Glutamatergic neuron (in vitro differentiated cells): ENCODE measurements at regions not wholly inside any gene's neighbourhood (a gene's known extent, or its start where the extent isn't known, plus 50 kb on each side); places are given as distances from the start of the nearest gene placed in this dataset.

Experiments
- DNase-seq: peaks from one replicate; pipeline ENCODE4 v3.0.0; 2022
- H3K27ac Mint-ChIP-seq: one replicate; pipeline ENCODE4 v1.8.0; 2020; ENCODE audit warnings: mild to moderate bottlenecking, mixed read lengths, inconsistent platforms; ENCODE audit not compliant: unreplicated experiment
- H3K27me3 Mint-ChIP-seq: one replicate; pipeline ENCODE4 v1.8.0; 2020; ENCODE audit warnings: mild to moderate bottlenecking, moderate library complexity, mixed read lengths, inconsistent platforms; ENCODE audit not compliant: unreplicated experiment
- H3K36me3 Mint-ChIP-seq: one replicate; pipeline ENCODE4 v1.8.0; 2020; ENCODE audit warnings: mild to moderate bottlenecking, mixed read lengths, inconsistent platforms; ENCODE audit not compliant: unreplicated experiment
- H3K4me1 Mint-ChIP-seq: one replicate; pipeline ENCODE4 v1.8.0; 2020; ENCODE audit warnings: mild to moderate bottlenecking, low read depth, mixed read lengths, inconsistent platforms; ENCODE audit not compliant: unreplicated experiment
- H3K4me3 Mint-ChIP-seq: one replicate; pipeline ENCODE4 v1.8.0; 2020; ENCODE audit warnings: mild to moderate bottlenecking, mixed read lengths, inconsistent platforms; ENCODE audit not compliant: unreplicated experiment
- H3K9me3 Mint-ChIP-seq: one replicate; pipeline ENCODE4 v1.8.0; 2020; ENCODE audit warnings: mild to moderate bottlenecking, moderate library complexity, mixed read lengths, inconsistent platforms; ENCODE audit not compliant: unreplicated experiment
- TF ChIP-seq, protein P1 (sequence below): fragments of 200-600 bp; sonication (generic); IDR thresholded peaks from one replicate; pipeline ENCODE4 v1.5.0; 2021; ENCODE audit not compliant: partially characterized antibody, unreplicated experiment

DNA sequence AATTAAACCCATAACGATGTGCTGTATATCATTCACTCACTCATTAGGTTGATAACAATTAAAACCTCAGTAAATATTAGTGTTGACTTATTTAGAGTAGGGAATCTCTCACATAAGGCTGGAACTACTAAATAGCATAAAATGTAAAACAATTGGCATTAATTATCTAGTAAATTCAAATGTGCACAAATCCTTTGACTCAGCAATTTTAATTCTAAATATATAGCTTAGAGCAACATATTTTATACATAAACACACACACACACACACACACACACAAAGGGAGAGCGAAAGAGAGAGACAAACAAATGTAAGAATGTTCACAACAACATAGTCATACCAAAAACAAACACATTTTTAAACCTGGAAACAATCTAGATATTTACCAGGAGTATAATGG is 443.1 kb upstream of the KCNH7 start:
- Mint-ChIP-seq H3K9me3 (no peaks in the 10 kb centered on the region), H3K27me3 (no peaks in the 10 kb centered on the region), H3K4me3 (no peak overlapping the region), H3K4me1 (no peaks in the 10 kb centered on the region), H3K27ac (no peak overlapping the region), H3K36me3 (peaks cover 4% of the 10 kb centered on the region)
- TF ChIP-seq, protein P1, sequence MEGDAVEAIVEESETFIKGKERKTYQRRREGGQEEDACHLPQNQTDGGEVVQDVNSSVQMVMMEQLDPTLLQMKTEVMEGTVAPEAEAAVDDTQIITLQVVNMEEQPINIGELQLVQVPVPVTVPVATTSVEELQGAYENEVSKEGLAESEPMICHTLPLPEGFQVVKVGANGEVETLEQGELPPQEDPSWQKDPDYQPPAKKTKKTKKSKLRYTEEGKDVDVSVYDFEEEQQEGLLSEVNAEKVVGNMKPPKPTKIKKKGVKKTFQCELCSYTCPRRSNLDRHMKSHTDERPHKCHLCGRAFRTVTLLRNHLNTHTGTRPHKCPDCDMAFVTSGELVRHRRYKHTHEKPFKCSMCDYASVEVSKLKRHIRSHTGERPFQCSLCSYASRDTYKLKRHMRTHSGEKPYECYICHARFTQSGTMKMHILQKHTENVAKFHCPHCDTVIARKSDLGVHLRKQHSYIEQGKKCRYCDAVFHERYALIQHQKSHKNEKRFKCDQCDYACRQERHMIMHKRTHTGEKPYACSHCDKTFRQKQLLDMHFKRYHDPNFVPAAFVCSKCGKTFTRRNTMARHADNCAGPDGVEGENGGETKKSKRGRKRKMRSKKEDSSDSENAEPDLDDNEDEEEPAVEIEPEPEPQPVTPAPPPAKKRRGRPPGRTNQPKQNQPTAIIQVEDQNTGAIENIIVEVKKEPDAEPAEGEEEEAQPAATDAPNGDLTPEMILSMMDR, result no peak
- no peak for DNase-seq

DNA sequence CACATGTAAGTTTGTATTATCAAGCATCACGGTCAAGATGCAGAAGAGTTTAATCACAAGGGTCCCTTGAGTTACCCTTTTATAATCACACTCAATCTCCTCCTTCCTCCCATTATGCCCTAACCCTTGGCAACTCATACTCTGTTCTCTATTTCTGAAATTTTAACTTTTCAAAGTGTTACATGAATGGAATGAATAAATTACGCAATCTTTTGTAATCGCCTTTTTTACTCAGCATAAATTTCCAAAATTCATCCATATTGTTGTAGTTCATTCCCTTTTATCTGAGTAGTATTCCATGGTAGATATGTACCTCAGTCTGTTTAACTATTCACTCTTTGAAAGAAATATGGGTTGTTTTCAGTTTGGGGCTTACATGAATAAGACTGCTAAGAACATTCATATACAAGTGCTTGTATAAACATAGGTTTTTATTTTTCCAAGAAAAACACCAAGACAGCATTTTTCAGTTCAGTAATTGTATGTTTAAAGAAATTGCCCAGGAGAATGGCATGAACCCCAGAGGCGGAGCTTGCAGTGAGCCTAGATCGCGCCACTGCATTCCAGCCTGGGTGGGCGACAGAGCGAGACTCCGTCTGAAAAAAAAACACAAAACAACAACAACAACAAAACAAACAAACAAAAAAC is 430.9 kb upstream of the KCNH7 start:
- DNase-seq, result no peak
- peaks cover 7% of the 10 kb centered on the region for H3K27me3 Mint-ChIP-seq
- peaks cover 8% of the 10 kb centered on the region for H3K9me3 Mint-ChIP-seq
- H3K27ac Mint-ChIP-seq, result no peak overlapping the region
- H3K36me3 Mint-ChIP-seq, result peaks cover 7% of the 10 kb centered on the region
- H3K4me1 Mint-ChIP-seq, result no peaks in the 10 kb centered on the region
- TF ChIP-seq, protein P1, result no peak
- no peak overlapping the region for H3K4me3 Mint-ChIP-seq

DNA sequence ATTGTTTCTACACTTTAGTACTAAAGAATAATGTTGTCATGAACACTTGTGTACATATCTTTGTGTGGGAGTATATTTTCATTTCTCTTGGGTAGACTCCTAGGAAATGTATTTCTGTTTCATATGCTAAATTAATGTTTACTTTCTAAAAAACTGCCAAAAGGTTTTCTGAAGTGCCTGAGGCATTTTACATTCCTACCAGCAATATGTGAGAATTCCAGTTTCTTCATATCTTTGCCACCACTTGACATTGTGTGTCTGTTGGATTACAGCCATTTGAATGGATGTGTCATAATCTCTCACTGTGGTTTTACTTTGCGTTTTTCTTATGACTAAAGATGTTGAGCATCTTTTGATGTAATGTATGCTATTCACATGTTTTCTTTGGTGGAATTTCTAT is 428.2 kb upstream of the KCNH7 start:
- H3K27ac Mint-ChIP-seq, result no peak overlapping the region
- peaks cover 2% of the 10 kb centered on the region for H3K27me3 Mint-ChIP-seq
- no peak for DNase-seq
- no peaks in the 10 kb centered on the region for H3K36me3 Mint-ChIP-seq
- no peak overlapping the region for H3K4me3 Mint-ChIP-seq
- H3K4me1 Mint-ChIP-seq, result no peaks in the 10 kb centered on the region
- TF ChIP-seq, protein P1, result no peak
- H3K9me3 Mint-ChIP-seq, result no peaks in the 10 kb centered on the region

DNA sequence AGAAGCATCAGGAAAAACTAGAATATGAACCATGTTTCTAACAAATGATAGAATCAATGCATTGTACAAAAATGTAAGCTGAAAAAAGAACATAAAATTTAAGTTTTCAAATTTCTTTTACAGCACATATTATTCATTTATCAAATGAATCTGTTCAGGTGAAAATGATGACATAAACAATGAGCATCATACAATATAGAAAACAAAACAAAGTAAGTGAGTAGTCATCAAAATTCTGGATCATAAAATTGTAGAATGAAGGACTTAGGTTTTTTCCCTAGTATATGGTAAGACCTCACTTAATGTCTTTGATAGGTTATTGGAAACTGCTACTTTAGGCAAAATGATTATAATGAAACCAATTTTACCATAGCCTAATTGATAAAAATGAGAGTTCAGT is 427.0 kb upstream of the KCNH7 start:
- Mint-ChIP-seq H3K4me1 (no peaks in the 10 kb centered on the region), H3K4me3 (no peak overlapping the region), H3K27me3 (no peaks in the 10 kb centered on the region), H3K27ac (no peak overlapping the region), H3K9me3 (no peaks in the 10 kb centered on the region), H3K36me3 (no peaks in the 10 kb centered on the region)
- TF ChIP-seq, protein P1, result no peak
- DNase-seq, result no peak

DNA sequence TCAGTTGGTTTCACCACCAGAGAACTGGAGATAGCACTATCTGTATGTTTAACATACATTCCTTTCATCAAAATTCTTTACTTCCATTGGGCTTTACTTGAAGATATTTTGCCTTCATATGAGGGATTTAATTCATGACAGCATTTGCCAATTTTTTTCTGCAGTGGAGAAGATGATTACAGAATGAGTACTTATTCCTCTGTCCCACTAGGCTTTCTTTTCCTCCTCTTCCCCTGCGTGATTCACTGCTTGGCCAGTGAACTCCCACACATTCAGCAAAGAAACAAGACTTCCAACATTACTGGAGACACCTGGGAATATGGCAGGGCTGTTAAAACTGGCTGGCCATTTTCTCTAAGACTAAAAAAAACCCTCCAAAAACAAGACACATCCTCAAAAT is 425.8 kb upstream of the KCNH7 start:
- H3K36me3 Mint-ChIP-seq, result no peaks in the 10 kb centered on the region
- no peak for DNase-seq
- no peaks in the 10 kb centered on the region for H3K9me3 Mint-ChIP-seq
- TF ChIP-seq, protein P1, result no peak
- no peak overlapping the region for H3K4me3 Mint-ChIP-seq
- no peak overlapping the region for H3K27ac Mint-ChIP-seq
- H3K27me3 Mint-ChIP-seq, result no peaks in the 10 kb centered on the region
- no peaks in the 10 kb centered on the region for H3K4me1 Mint-ChIP-seq
